HK-2 (cell line): ENCODE measurements at regions not wholly inside any gene's neighbourhood (a gene's known extent, or its start where the extent isn't known, plus 50 kb on each side); places are given as distances from the start of the nearest gene placed in this dataset.

Experiments
- DNase-seq: peaks from one replicate; pipeline ENCODE4 v3.0.0-alpha.2; 2018; ENCODE audit not compliant: unreplicated experiment

DNA sequence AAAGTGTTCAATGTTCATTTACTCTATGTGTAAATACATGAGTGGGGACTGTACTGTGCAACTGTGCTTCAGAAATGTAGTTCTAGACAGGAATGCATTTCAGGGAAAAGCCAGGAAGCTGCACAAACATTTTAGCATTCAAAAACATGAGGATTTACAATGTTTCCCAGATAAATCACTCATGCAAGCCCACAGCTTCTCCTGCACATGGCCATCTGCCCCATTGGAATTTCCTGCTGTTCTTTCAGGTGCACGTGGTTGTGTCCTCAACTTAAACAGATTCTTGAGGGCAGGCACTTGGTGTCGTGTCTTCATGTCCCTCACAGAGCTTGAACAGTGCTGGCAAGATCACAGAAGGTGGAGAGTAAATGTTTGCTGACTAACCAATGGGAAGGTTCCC is 101.5 kb downstream of the UNC5CL start:
- DNase-seq = no peak

DNA sequence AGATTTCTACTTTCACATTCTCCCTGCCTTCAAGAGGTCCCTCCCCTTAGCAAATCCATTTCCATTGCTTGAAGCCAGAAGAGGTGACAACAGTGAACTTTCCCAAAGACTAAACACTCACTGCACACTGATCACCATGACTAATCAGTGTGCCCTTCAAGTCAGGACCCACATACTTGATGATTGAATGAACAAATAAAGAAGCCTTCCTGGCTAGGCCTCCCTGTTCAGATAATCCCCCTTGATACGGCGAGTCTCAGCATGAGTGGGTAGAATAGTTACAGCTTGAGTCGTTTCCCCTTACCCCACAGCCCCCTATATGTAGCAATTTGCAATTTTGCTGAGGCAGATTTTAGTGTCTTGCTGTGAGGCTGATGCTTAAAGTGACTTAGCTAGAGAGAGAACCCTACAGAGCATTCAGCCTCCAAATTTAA is 102.2 kb downstream of the UNC5CL start:
- DNase-seq = no peak

GRCh38 chr6:40933864-40934263 is 105.2 kb downstream of the UNC5CL start:
- DNase-seq = no peak

- no peak for DNase-seq
Measured at GRCh38 chr6:40932953-40933352, 106.1 kb downstream of the UNC5CL start.

DNA sequence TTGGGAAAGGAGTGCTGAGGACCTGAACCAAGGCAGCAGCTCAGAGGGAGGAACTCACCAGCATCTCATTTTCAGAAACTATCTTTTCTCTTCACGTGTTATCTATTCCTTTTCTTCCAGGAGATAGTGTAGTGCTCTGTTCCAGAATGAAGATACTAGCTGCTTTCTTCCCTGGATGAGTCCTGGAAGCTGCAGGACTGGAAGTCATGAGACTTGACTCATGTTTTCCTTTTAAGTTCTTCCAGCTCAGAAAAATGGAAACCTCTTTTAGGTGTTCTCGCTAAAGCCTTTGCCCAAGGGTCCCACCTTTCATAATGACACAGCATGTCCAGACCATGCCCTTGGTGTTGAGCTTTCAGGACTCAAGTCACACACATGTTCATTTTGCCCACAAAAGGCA is 106.7 kb downstream of the UNC5CL start:
- DNase-seq = no peak

DNA sequence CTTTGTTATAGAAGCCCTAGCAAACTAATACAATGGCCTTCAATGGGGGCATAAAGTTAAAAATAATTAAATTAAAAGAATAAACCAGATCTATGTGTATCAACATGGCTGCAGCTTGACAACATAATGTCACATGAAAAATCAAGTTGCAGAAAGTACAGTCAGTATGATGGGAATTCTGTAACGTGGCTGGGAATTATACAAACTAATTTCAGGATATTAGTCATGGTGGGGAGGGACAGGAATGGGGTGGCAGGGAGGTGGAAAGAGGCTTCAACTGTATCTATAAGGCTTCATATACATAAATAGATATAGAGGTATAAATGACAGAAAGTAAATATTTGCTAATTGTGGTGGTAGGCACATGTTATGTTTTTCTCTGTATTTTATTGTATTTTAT is 107.1 kb downstream of the UNC5CL start:
- DNase-seq = no peak

DNA sequence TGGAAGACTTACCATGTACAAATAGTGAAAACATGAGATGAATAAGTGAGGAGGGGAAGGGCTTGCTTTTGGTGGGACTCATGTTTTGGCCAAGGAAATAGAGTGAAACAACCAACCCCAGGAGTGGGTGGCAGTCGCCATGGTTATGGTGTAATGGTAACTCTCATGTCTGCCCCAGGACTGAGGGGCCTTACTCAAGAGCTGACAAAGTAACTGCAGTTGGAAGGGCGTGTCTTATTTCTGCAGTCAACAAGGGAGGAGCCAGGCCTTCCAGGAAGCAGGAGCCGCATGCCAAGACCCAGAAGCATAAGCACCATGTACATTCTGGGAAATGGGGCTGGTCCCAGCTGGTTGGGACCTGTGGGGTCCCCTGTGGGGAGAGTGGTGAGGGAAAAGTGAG is 108.5 kb downstream of the UNC5CL start:
- DNase-seq = no peak

- DNase-seq = no peak
Measured at GRCh38 chr6:40930045-40930444, 109.0 kb downstream of the UNC5CL start.

DNA sequence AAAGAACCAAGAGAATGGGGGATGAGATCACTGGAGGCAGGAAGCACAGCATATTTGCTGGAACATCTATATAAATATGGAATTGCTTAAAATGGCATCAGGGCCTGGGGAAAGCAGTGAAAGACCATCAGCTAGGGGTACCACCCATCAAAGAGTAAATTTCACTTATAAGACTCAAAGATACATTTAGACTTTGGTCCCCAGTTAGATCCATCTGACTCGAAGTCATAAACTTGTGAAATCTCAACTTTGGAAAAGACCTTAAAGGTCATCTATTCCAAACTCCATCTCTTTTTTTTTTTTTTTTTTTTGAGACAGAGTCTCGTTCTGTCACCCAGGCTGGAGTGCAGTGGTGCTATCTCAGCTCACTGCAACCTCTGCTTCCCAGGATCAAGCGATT is 109.8 kb downstream of the UNC5CL start:
- no peak for DNase-seq

GRCh38 chr6:40928763-40929162 is 110.3 kb downstream of the UNC5CL start:
- DNase-seq = no peak

GRCh38 chr6:40928307-40928706 is 110.7 kb downstream of the UNC5CL start:
- no peak for DNase-seq

DNA sequence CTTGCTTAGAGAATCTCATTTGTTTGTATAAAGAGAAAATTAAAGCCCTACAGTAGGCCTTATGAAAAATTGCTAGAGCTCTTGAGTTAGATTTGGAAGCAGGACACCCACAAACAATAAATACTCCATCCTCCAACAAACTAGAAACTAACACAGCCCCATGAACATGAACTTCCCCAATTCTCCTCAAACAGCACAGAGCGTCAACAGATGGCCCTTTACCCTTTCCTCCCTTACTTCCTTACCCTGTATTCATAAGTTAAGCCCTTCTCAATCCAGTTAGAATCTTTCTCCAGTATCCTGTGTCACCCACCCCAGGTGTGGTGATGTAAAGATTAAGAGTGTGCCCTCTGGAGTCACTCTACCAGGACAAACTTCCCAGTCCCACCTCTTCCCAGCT is 113.7 kb downstream of the UNC5CL start:
- no peak for DNase-seq

- no peak for DNase-seq
Measured at GRCh38 chr6:40924839-40925238, 114.2 kb downstream of the UNC5CL start.

- DNase-seq = no peak
Measured at GRCh38 chr6:40923880-40924279, 115.1 kb downstream of the UNC5CL start.

DNA sequence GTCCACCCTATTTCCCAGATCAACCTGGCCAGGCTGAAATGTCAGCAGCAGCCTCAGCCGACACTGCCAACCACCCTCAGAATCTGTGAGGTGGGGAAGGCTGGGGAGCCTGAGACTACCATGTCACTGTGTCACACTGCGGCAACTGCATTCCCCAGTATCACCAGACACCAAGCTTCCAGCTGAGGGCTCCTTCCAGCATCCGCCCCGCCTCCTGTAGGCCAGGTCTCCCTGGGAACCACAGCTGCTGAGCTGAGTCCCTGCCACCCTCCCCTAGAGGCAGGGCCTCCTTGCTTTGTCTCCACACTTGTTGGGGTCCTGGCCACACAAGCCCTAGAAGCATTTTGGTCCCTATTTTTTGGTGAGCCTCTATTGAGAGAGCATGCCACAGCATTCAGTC is 115.7 kb downstream of the UNC5CL start:
- no peak for DNase-seq

GRCh38 chr6:40922281-40922680 is 116.7 kb downstream of the UNC5CL start:
- no peak for DNase-seq

DNA sequence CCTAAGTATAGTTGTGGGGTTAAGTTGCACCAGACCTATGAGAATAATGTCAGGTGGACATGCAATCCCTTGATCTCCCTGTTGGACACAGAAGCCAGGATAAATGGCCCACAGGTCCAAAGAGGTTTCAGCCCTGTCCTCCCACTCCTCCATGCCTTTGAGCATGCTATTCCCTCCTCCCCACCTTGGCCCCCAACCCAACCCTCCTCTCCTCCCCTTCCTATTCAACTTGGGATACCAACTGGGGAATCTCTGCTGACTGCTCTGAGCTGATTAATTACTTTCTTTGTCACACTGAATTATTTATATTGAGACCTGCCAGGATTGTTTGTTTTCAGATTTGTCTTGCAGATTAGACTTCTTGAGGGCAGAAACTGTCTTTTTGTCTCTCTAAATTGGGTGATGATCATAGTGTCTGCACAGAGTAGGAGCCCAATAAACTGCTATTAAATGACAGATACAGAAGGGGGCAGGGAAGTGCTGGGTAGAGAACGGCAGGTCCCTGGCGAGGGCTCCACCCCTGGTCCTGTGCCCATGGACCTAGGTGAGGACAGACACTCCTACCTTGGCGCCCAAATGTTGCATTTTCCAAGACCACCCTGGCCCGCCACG is 120.9 kb downstream of the UNC5CL start:
- no peak for DNase-seq

GRCh38 chr6:40917603-40918002 is 121.4 kb downstream of the UNC5CL start:
- no peak for DNase-seq

DNA sequence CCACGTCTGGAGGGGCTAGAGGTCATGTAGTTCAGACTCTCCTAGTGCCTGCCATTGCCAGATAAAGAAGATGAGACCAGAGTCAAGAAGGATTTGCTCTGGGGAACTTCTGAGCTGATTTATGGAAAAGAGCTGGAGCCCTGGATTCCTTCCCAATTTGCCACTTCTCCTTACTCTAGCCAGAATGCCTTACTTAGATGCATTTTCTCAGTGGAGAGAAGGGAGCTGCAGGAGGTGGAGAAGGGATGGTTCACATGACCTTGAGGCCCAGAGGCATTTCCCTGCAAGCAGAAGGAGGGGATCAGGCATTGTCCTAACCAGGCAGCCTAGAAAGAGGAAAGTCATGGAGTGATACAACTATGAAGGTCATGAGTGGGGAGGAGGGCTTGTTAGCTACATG is 122.2 kb downstream of the UNC5CL start:
- no peak for DNase-seq

DNA sequence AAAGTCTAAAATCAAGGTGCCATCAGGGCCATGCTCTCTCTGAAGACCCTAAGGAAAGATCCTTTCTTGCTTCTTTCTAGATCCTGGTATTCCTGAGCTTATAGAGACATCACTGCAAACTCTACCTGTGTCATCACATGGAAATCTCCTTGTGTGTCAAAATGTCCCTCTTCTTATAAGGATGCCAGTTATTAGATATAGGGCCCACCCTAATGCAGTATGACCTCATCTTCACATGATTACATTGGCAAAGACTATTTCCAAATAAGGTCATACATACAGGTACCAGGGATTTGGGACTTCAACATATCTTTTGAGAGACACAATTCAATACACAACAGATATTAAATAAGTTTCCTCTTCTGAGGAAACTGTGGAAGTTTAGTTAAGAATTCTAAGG is 123.9 kb downstream of the UNC5CL start:
- DNase-seq = no peak

DNA sequence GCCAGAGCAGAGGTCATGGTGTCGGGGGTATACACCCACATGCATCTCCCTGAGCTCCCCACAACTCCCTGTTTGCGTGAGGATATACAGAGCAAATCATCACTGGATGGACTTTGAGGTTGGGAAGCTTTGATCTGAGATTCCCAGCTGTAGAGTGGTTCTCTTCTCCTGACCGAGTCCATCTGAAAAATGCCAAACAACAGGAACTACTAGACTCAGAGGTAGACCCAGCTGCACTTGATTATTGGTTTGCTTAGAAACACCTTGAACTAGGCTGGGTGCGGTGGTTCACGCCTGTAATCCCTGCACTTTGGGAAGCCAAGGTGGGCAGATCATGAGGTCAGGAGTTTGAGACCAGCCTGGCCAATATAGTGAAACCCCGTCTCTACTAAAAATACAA is 125.0 kb downstream of the UNC5CL start:
- no peak for DNase-seq

- no peak for DNase-seq
Measured at GRCh38 chr6:40912158-40912946, 126.7 kb downstream of the UNC5CL start.

DNA sequence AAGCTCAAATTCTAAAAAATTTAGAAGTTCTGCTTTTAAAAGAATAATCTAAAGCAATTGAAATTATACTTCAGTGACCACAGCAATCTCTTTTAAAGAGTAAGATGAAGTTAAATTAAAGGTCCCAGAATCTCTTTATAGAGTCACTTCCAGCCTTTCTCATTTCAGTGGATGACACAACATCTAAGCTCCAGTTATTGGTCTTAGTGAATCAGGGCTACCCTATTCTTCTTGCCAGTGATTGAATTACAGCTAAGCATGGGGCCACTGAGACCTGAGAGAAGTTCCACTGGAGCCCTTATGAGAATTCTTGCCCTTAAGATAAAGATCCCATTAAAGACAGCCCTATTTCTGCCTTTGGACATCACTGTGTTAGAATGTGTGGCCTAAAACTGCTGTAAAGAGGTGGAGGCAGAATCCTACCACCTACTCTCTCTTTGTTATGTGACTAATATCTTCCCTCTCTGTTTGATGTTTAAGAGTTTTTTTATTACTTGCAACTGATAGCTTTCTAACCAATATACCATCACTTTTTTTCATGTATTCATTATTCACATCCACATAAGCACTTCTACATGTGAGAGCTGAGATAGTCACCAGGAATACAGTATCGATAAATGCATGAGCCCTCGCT is 128.6 kb downstream of the UNC5CL start:
- DNase-seq = no peak
